Peyer's patch (tissue), 4 donors: ENCODE measurements at regions not wholly inside any gene's neighbourhood (a gene's known extent, or its start where the extent isn't known, plus 50 kb on each side); places are given as distances from the start of the nearest gene placed in this dataset.

Experiments
- DNase-seq, 3 donors: peaks; one replicate each; pipeline ENCODE4 v3.0.0-alpha.2; 2017 to 2019
- H3K27ac ChIP-seq, 4 donors: fragments of 200-600 bp; sonication (generic); one replicate each; pipeline ENCODE4 v1.5.1; 2016 to 2019
- H3K27me3 ChIP-seq, 2 donors: fragments of 200-600 bp; sonication (generic); one replicate each; pipeline ENCODE4 v1.5.1; 2019
- H3K36me3 ChIP-seq, 3 donors: fragments of 200-600 bp; sonication (generic); one replicate each; pipeline ENCODE4 v1.5.1; 2016 to 2019
- H3K4me1 ChIP-seq, 4 donors: fragments of 200-600 bp; sonication (generic); one replicate each; pipeline ENCODE4 v1.5.1; 2016 to 2019
- H3K4me3 ChIP-seq, 4 donors: fragments of 200-600 bp; sonication (generic); 1 replicate in 3 of 4; 2 replicates in 1 of 4; pipeline ENCODE4 v1.5.1; 2016 to 2019; ENCODE audit warnings: mild to moderate bottlenecking in 1 of 4
- H3K9me3 ChIP-seq, 4 donors: fragments of 200-600 bp; sonication (generic); one replicate each; pipeline ENCODE4 v1.5.1; 2016 to 2019; ENCODE audit warnings: mild to moderate bottlenecking in 1 of 4
- POLR2A ChIP-seq, 2 donors: fragments of 450-650 bp; IDR thresholded peaks; one replicate each; pipeline ENCODE4 v1.5.1; 2017; ENCODE audit warnings: antibody characterized with exemption in 2 of 2, mild to moderate bottlenecking in 2 of 2, moderate library complexity in 2 of 2
- TF ChIP-seq, protein P1 (sequence below), 6 experiments: fragments of 450-650 bp in 4 of 6; fragments of 200-600 bp in 2 of 6; sonication (generic) in 1 of 6; IDR thresholded peaks; one replicate each; pipeline ENCODE4 v1.5.1; 2017 to 2019; ENCODE audit warnings: antibody characterized with exemption in 6 of 6, mild to moderate bottlenecking in 3 of 6, moderate library complexity in 1 of 6

DNA sequence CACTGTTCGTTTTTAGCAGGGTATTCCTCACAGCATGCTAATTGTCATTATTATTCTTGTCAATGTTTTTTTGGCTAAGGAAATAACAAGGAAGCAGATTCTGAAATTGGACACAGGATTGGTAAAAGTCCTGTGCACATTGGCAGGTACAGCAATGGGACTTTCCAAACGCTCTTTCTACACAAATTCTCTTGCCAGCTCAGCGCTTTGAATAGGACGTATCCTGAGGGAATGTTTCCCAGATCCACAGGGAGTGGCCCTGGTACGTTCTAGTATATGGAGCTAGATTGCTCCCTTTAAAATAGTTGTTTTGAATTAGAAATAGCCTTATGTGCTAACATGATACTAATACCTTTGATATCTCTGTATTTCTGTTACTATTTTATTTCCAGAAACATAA is 82.8 kb upstream of the GRB10 start:
- TF ChIP-seq, protein P1, sequence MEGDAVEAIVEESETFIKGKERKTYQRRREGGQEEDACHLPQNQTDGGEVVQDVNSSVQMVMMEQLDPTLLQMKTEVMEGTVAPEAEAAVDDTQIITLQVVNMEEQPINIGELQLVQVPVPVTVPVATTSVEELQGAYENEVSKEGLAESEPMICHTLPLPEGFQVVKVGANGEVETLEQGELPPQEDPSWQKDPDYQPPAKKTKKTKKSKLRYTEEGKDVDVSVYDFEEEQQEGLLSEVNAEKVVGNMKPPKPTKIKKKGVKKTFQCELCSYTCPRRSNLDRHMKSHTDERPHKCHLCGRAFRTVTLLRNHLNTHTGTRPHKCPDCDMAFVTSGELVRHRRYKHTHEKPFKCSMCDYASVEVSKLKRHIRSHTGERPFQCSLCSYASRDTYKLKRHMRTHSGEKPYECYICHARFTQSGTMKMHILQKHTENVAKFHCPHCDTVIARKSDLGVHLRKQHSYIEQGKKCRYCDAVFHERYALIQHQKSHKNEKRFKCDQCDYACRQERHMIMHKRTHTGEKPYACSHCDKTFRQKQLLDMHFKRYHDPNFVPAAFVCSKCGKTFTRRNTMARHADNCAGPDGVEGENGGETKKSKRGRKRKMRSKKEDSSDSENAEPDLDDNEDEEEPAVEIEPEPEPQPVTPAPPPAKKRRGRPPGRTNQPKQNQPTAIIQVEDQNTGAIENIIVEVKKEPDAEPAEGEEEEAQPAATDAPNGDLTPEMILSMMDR (IDR thresholded peaks at IDR 0.05) = no peak
- TF ChIP-seq POLR2A (IDR thresholded peaks at IDR 0.05) = no peak
- no peak overlapping the region for H3K27ac ChIP-seq

DNA sequence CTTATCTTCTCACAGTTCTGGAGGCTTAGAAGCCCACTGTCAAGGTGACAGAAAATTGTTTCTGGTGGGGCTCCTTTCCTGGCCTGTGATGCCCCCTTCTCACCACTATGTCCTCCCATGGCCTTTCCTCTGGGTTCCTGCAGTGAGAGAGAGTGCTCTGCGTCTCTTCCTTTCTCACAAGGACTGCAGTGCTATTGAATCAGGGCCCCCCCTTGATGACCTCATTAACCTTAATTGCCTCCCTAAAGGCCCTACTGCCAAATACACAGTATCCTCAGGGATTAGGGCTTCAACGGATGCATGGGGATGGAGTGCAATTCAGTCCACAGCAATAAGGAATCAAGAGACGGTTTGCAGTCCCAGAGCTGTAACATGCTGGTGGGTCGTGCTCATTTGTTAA is 82.0 kb upstream of the GRB10 start:
- H3K27ac ChIP-seq = no peak overlapping the region
- H3K9me3 ChIP-seq = no peaks in the 10 kb centered on the region
- DNase-seq = no peak
- H3K4me1 ChIP-seq = no peaks in the 10 kb centered on the region
- H3K27me3 ChIP-seq = no peaks in the 10 kb centered on the region
- H3K36me3 ChIP-seq = no peaks in the 10 kb centered on the region
- H3K4me3 ChIP-seq = no peak overlapping the region
- no peak for TF ChIP-seq POLR2A (IDR thresholded peaks at IDR 0.05)
- TF ChIP-seq, protein P1 (IDR thresholded peaks at IDR 0.05) = no peak

More for the DNA sequence above, 82.8 kb upstream of the GRB10 start:
- Histone ChIP-seq H3K4me1 (no peaks in the 10 kb centered on the region), H3K9me3 (no peaks in the 10 kb centered on the region), H3K4me3 (no peak overlapping the region), H3K36me3 (no peaks in the 10 kb centered on the region), H3K27me3 (no peaks in the 10 kb centered on the region)
- DNase-seq = no peak

DNA sequence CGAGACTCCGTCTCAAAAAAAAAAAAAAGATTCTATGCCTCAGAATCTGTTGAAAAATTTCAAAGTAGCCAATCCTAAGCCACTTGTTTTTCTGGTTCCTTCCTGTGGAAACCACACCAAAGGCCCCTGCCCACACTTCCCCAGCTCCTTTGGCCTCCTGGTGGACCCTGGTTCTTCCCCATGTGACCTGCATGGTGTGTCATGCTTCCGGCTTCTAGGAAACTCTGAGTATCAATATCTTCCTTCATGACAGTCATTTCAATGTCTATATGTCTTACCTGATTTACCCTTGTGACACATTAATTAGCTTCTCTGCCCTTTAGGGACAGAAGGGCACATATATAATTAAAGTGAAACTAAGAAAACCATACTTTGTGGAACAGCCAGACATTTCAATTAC is 80.4 kb upstream of the GRB10 start:
- Histone ChIP-seq H3K27me3 (no peaks in the 10 kb centered on the region), H3K4me1 (no peaks in the 10 kb centered on the region), H3K9me3 (no peaks in the 10 kb centered on the region), H3K27ac (no peak overlapping the region), H3K4me3 (no peak overlapping the region), H3K36me3 (no peaks in the 10 kb centered on the region)
- DNase-seq = no peak
- TF ChIP-seq, protein P1 (IDR thresholded peaks at IDR 0.05) = no peak
- TF ChIP-seq POLR2A (IDR thresholded peaks at IDR 0.05) = no peak

DNA sequence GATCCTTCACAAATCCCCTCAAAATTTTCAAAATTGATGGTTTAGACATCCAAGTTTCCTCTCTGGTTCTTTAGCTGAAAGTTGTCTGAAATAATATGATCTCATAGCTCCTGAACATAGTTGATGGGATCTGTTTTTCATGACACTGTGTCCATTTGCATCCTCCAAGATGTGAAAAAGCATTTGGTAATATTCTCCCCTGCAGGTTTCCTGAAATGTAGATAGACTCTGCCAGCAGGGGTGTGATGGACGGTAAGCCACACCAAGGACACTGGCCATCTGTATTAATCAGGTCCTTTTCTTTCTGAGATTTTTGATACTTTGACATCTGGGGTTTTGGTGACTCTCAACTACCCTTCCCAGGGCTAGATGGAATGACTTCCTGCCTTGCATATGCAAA is 79.6 kb upstream of the GRB10 start:
- no peak for DNase-seq
- Histone ChIP-seq H3K4me3 (no peak overlapping the region), H3K27ac (no peak overlapping the region), H3K4me1 (no peaks in the 10 kb centered on the region), H3K9me3 (no peaks in the 10 kb centered on the region), H3K36me3 (no peaks in the 10 kb centered on the region), H3K27me3 (no peaks in the 10 kb centered on the region)
- no peak for TF ChIP-seq POLR2A (IDR thresholded peaks at IDR 0.05)
- TF ChIP-seq, protein P1 (IDR thresholded peaks at IDR 0.05) = no peak

DNA sequence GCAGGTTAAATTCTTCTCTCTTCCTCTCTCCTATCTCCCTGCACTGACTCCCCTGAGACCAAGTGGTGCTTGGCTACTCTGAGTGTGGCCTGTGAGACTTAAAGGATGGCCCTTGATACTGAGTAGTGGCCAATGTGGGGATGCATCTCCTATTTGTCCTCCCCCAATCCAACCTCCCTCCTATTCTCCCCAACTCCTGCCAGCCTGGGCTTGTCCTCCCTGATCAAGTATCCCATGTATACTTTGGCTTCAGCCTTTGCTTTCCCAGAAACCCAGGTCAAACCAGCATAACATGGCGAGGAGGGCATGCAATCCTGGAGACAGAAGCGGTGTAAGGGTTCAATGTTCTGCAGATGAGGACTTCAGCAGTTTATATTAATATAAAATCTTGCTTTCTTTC is 77.9 kb upstream of the GRB10 start:
- no peak for DNase-seq
- Histone ChIP-seq H3K27me3 (no peaks in the 10 kb centered on the region), H3K27ac (no peak overlapping the region), H3K9me3 (no peaks in the 10 kb centered on the region), H3K36me3 (no peaks in the 10 kb centered on the region), H3K4me1 (no peaks in the 10 kb centered on the region), H3K4me3 (no peak overlapping the region)
- TF ChIP-seq, protein P1 (IDR thresholded peaks at IDR 0.05) = no peak
- no peak for TF ChIP-seq POLR2A (IDR thresholded peaks at IDR 0.05)

DNA sequence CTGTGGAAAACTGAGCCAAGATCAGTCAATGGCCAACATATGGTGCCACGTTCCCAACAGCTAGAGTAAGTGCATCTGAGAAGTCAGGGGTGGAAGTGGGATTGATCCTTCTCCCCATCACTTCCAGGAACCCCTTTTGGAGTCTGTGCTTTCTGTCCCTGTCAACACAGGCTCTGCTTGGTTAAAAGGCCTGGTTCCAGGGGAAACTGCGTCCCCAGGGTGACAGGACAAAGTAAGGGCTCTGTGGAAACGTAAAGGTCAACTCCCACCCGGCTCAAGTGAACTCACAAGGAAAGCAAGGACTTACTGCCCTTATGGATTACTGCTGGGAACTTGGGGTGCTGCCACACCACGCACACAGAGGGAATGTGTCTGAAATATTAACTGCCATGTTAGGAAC is 77.5 kb upstream of the GRB10 start:
- TF ChIP-seq, protein P1 (IDR thresholded peaks at IDR 0.05) = no peak
- TF ChIP-seq POLR2A (IDR thresholded peaks at IDR 0.05) = no peak
- Histone ChIP-seq H3K4me1 (no peaks in the 10 kb centered on the region), H3K36me3 (no peaks in the 10 kb centered on the region), H3K27me3 (no peaks in the 10 kb centered on the region), H3K27ac (no peak overlapping the region), H3K9me3 (no peaks in the 10 kb centered on the region), H3K4me3 (no peak overlapping the region)
- no peak for DNase-seq
